Thyroid gland (tissue), 4 donors: ENCODE measurements at regions not wholly inside any gene's neighbourhood (a gene's known extent, or its start where the extent isn't known, plus 50 kb on each side); places are given as distances from the start of the nearest gene placed in this dataset.

Experiments
- POLR2A ChIP-seq, 2 donors: fragments of 450-650 bp; IDR thresholded peaks; one replicate each; pipeline ENCODE4 v1.6.1; 2017; ENCODE audit warnings: antibody characterized with exemption in 2 of 2, mild to moderate bottlenecking in 2 of 2, moderate library complexity in 1 of 2
- TF ChIP-seq, protein P1 (sequence below), 6 experiments: fragments of 200-600 bp in 3 of 6; fragments of 450-650 bp in 3 of 6; sonication (generic) in 3 of 6; IDR thresholded peaks; one replicate each; pipeline ENCODE4 v1.5.1; 2016 to 2019; ENCODE audit warnings: antibody characterized with exemption in 6 of 6, mild to moderate bottlenecking in 2 of 6, inconsistent platforms in 1 of 6, moderate library complexity in 1 of 6

DNA sequence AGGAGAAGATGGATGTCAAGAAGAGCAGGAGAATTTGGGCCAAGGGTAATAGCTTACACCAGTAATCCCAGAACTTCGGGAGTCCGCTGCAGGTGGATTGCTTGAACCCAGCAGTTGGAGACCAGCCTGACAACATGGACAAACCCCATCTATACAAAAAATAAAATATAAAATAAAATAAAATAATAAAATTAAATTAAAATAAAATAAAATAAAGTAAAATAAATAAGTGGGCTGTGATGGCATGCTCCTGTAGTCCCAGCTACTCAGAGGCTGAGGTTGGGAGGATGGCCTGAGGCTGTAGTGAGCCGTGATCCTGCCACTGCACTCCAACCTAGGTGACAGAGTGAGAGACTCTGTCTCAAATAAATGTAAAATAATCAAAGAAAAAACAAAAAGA is 1946.7 kb downstream of the MRPL39 start:
- TF ChIP-seq, protein P1, sequence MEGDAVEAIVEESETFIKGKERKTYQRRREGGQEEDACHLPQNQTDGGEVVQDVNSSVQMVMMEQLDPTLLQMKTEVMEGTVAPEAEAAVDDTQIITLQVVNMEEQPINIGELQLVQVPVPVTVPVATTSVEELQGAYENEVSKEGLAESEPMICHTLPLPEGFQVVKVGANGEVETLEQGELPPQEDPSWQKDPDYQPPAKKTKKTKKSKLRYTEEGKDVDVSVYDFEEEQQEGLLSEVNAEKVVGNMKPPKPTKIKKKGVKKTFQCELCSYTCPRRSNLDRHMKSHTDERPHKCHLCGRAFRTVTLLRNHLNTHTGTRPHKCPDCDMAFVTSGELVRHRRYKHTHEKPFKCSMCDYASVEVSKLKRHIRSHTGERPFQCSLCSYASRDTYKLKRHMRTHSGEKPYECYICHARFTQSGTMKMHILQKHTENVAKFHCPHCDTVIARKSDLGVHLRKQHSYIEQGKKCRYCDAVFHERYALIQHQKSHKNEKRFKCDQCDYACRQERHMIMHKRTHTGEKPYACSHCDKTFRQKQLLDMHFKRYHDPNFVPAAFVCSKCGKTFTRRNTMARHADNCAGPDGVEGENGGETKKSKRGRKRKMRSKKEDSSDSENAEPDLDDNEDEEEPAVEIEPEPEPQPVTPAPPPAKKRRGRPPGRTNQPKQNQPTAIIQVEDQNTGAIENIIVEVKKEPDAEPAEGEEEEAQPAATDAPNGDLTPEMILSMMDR (IDR thresholded peaks at IDR 0.05), result no peak
- no peak for TF ChIP-seq POLR2A (IDR thresholded peaks at IDR 0.05)
